ENCODE measurements at regions not wholly inside any gene's neighbourhood (a gene's known extent, or its start where the extent isn't known, plus 50 kb on each side); places are given as distances from the start of the nearest gene placed in this dataset.

- TF ChIP-seq, protein P1, sequence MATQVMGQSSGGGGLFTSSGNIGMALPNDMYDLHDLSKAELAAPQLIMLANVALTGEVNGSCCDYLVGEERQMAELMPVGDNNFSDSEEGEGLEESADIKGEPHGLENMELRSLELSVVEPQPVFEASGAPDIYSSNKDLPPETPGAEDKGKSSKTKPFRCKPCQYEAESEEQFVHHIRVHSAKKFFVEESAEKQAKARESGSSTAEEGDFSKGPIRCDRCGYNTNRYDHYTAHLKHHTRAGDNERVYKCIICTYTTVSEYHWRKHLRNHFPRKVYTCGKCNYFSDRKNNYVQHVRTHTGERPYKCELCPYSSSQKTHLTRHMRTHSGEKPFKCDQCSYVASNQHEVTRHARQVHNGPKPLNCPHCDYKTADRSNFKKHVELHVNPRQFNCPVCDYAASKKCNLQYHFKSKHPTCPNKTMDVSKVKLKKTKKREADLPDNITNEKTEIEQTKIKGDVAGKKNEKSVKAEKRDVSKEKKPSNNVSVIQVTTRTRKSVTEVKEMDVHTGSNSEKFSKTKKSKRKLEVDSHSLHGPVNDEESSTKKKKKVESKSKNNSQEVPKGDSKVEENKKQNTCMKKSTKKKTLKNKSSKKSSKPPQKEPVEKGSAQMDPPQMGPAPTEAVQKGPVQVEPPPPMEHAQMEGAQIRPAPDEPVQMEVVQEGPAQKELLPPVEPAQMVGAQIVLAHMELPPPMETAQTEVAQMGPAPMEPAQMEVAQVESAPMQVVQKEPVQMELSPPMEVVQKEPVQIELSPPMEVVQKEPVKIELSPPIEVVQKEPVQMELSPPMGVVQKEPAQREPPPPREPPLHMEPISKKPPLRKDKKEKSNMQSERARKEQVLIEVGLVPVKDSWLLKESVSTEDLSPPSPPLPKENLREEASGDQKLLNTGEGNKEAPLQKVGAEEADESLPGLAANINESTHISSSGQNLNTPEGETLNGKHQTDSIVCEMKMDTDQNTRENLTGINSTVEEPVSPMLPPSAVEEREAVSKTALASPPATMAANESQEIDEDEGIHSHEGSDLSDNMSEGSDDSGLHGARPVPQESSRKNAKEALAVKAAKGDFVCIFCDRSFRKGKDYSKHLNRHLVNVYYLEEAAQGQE (IDR thresholded peaks at IDR 0.05; ENCODE audit: insufficient replicate concordance, low read depth), result no peak
- no peak for TF ChIP-seq SPI1 (IDR thresholded peaks at IDR 0.05; ENCODE audit: borderline replicate concordance, low read depth)
- TF ChIP-seq CTCF (IDR thresholded peaks at IDR 0.05; ENCODE audit: insufficient read depth, low read length), result no peak
- no peak for TF ChIP-seq GABPA (IDR thresholded peaks at IDR 0.05; ENCODE audit: low read depth)
- no peak for TF ChIP-seq POLR2AphosphoS5 (IDR thresholded peaks at IDR 0.05; ENCODE audit: low read depth)
- DNase-seq (ENCODE audit: low read depth in 1 of 2, low spot score in 1 of 2), result no peak
- H3K4me3 ChIP-seq (replicated peaks; ENCODE audit: insufficient read depth, low read length), result no peak overlapping the region
- no peaks in the 10 kb centered on the region for H3K27me3 ChIP-seq (ENCODE audit: insufficient read depth, poor library complexity, severe bottlenecking)
- no peak overlapping the region for H3K27ac ChIP-seq (replicated peaks)
Measured at GRCh38 chr10:91024541-91024940, 103.7 kb upstream of the ANKRD1 start.

GRCh38 chr10:91032611-91033206 is 111.8 kb upstream of the ANKRD1 start:
- TF ChIP-seq CTCF (IDR thresholded peaks at IDR 0.05; ENCODE audit: insufficient read depth, low read length) (no peak), SPI1 (IDR thresholded peaks at IDR 0.05; ENCODE audit: borderline replicate concordance, low read depth) (no peak), GABPA (IDR thresholded peaks at IDR 0.05; ENCODE audit: low read depth) (no peak), POLR2AphosphoS5 (IDR thresholded peaks at IDR 0.05; ENCODE audit: low read depth) (no peak)
- TF ChIP-seq, protein P1 (IDR thresholded peaks at IDR 0.05; ENCODE audit: insufficient replicate concordance, low read depth), result no peak
- no peak overlapping the region for H3K27ac ChIP-seq (replicated peaks)
- no peak overlapping the region for H3K4me3 ChIP-seq (replicated peaks; ENCODE audit: insufficient read depth, low read length)
- H3K27me3 ChIP-seq (ENCODE audit: insufficient read depth, poor library complexity, severe bottlenecking), result no peaks in the 10 kb centered on the region
- peak; percentile 17 to 22 for DNase-seq (ENCODE audit: low read depth in 1 of 2, low spot score in 1 of 2)

GRCh38 chr10:91033324-91033950 is 112.5 kb upstream of the ANKRD1 start:
- TF ChIP-seq SPI1 (IDR thresholded peaks at IDR 0.05; ENCODE audit: borderline replicate concordance, low read depth) (no peak), GABPA (IDR thresholded peaks at IDR 0.05; ENCODE audit: low read depth) (no peak), CTCF (IDR thresholded peaks at IDR 0.05; ENCODE audit: insufficient read depth, low read length) (no peak), POLR2AphosphoS5 (IDR thresholded peaks at IDR 0.05; ENCODE audit: low read depth) (no peak)
- TF ChIP-seq, protein P1 (IDR thresholded peaks at IDR 0.05; ENCODE audit: insufficient replicate concordance, low read depth), result no peak

More at GRCh38 chr10:91033324-91033950, 112.5 kb upstream of the ANKRD1 start:
- H3K4me3 ChIP-seq (replicated peaks; ENCODE audit: insufficient read depth, low read length), result no peak overlapping the region
- H3K27me3 ChIP-seq (ENCODE audit: insufficient read depth, poor library complexity, severe bottlenecking), result no peaks in the 10 kb centered on the region
- H3K27ac ChIP-seq (replicated peaks), result no peak overlapping the region
- DNase-seq (ENCODE audit: low read depth in 1 of 2, low spot score in 1 of 2), result no peak

Data from HL-60 (cell line).